ENCODE measurements at regions not wholly inside any gene's neighbourhood (a gene's known extent, or its start where the extent isn't known, plus 50 kb on each side); places are given as distances from the start of the nearest gene placed in this dataset.
A peak's percentile ranks its signal among the peaks of the same experiment; 100 is the strongest.

DNA sequence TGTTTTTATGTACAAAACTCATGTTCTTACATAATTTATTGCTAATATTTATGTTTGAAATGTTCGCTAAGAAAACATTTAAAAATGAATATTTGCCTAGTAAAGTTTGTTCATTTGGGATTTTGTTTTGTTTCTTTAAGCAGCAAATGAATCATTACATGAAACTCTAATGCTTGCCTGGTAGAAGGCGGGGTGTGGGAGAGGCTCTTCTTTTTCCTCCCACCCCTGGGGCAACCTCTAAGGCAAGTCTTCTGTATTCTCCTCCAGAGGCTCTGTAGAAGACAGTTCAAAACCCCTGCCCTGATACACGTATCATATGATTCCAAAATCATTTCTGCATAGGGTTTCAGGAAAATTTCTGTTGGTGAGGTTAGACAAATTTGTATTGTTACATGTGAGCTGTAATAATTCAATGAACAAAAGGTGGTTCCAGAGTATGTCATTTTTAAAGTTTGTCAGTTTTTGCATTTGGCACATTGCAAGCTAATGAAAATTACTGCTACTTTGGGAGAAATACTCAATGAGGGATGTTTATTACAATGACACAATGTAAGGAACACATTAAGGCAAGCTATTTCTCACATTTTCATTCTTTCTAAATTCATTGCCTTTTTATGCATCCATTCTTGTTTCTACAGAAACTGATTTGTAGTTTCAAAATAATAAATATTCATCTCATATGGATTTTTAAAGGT, 302.3 kb upstream of the UBE2E3 start:
- ATAC-seq (no peak), DNase-seq (no peak)
- intact Hi-C loops (cut with DNase I, micrococcal nuclease), result no loop called here

DNA sequence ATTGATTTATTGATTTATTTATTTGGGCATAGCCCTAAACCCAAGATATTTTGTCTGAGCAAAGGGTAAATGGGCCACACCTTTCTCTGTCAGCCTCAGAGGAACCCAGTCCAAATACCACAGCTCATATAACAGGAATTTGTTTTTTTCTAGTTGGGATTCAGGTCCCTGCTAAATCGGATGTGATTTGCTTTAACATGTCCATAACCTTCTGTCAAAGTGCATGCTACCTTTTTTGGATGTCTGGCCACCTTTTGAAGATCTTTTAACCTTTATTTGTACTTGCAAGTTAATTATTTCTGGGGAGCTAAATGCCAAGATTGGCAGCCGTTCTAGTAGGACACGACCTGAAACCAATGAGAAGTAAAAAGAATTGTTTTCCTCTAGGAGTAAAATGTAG, 303.2 kb upstream of the UBE2E3 start:
- ATAC-seq (no peak), DNase-seq (no peak)
- intact Hi-C loops (cut with DNase I, micrococcal nuclease), result no loop called here

DNA sequence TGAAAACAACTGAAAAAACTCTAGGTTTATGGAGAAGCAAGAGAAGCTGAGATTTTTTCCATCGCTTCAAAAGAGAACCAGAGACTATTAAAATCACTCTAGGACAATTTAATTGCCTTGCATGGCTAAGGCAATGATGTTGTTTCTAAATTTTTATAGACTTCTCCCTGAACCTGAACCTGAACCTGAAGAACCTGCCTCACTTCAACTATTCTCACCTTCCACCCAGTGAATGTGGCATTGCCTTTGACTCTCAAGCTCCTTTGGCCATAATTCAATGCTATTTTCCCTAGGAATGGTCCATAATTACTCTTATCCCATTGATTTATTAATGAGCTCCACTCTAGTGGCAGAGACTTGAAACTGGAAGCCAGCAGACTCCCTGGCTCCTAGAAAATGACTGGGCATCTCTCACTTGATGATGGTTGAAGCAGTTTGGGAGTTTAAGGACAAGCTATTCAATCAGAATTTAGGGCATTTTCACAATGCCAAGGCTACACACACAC, 303.8 kb upstream of the UBE2E3 start:
- intact Hi-C loops (cut with DNase I, micrococcal nuclease), result no loop called here
- no peak for DNase-seq
- ATAC-seq, result no peak

DNA sequence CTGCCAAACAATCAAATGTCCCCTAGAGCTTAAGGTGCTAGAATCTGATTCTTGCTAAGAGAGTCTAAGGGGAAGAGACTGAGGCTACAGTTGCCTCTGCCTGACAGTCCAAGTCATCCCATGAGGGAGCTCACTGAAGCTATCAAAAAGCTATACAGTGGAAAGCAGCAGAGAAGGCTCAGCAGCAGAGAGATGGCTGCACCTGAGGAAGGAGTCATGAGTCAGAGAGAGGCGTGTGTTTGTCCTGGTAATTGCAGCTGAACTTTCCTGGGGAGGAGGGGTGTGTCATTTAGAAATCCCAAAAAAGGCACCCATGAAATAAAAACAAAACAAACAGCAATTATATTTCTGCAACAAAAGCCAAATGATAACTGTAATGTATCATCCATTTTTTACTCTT, 305.2 kb upstream of the UBE2E3 start:
- ATAC-seq, result peak; percentile 55
- intact Hi-C loops (cut with DNase I, micrococcal nuclease), result no loop called here

DNA sequence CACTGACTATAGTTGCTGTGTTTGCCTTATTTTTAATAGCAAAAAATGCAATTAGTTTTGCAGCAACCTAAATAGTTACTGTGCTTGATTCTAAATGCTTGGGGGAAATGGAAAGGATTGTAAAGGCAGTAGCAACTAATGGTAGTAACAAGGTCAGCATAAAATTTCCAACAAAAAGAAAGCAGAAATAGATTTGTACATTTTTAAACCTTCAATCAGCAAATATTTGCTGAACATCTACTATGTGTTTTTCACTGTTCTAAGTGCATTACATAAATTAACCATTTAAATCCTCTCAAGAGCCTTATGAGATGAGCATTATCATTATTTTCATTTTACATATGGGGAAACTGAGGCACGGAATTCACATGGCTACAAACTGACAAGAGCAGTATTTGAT, 308.0 kb upstream of the UBE2E3 start:
- no peak for ATAC-seq
- no peak for DNase-seq
- intact Hi-C loops (cut with DNase I, micrococcal nuclease), result no loop called here

More for the DNA sequence above, 305.2 kb upstream of the UBE2E3 start:
- no peak for DNase-seq

DNA sequence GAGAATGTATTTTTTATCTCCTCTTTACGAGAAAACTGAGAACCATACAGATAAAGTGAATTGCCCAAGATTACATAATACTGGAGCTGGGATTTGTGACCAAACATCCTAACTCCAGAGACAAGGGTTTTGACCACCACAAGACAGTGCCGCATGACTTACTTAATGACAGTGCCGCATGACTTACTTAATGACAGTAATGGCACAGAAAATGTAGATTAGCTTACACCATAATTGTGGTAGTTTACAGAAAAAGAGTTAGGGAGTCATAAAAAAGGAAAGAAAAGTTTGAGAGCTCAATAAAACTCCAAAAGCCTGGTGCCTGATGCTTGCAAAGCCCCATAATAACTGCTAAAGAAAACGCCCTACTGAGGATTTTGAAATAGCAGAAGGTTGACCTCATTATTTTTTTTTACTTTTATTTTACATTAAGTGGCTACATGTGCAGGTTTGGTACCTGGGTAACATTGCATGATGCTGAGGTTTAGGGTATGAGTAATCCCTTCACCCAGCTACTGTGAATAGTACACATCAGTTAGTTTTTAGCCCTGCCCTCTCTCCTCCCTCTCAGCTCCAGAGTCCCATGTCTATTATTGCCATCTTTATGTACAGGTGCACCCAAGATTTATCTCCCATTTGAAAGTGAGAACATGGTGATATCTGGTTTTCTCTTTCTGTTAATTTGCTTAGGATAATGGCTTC, 310.0 kb upstream of the UBE2E3 start:
- no peak for ATAC-seq
- no peak for DNase-seq
- intact Hi-C loops (cut with DNase I, micrococcal nuclease), result no loop called here

DNA sequence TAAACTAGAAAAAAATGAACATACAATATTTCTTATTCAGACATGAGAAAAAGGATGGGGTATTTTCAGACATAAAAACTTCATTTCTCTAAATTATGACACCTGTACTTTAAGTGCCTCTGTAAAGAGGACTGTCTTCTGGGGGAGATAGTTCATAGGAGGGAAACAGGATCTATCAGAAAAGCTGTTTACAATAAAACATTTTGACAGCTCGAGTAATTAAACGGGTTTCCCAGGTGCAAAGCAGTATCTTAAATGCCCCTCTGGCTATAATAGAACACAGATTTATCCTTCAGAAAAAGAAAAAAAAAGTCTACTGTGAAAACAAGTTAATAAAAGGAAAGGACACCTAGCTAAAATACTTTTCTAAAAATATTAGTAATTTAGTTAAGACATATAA, 311.4 kb upstream of the UBE2E3 start:
- DNase-seq (no peak), ATAC-seq (no peak)
- intact Hi-C loops (cut with DNase I, micrococcal nuclease), result no loop called here

DNA sequence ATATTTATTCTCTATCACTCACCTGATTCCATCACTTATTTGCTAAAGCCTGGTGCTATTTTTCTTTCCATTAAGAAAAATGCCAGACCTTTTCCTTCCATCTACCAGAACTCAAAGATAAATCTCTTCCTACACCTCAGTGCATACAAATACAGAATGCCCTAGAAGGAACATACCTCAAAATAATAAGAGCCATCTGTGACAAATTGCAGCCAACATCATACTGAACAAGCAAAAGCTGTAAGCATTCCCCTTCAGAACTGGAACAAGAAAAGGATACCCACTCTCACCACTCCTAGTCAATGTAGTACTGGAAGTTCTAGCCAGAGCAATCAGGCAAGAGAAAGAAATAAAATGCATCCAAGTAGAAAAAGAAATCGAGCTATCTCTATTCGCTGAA, 315.9 kb upstream of the UBE2E3 start:
- ATAC-seq (no peak), DNase-seq (no peak)
- intact Hi-C loops (cut with DNase I, micrococcal nuclease), result no loop called here

DNA sequence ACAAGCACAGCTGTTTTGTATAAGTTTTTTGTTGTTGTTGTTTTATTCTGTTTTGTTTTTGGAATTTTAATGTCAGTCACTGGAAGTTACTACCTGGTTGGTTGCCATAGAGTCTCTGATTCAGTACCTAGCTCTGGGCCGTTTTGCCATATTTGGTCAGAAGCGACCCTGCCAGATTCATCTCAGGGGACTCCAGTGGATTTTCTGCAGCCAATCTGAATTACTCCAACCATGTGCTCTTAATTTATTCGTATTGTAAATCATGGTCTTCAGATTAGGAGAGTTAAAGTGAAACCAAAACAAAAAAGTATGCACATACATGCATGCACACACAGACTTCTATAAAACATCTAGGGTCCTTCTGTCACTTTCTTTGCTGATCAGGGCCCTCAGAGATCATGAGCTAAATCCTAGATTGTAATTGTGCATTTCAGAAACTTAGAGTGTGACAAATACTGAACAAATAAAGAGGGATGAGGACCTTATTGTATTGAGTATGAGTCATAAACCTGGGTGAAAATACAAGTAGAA, 317.4 kb upstream of the UBE2E3 start:
- no peak for DNase-seq
- intact Hi-C loops (cut with DNase I, micrococcal nuclease), result no loop called here
- no peak for ATAC-seq

DNA sequence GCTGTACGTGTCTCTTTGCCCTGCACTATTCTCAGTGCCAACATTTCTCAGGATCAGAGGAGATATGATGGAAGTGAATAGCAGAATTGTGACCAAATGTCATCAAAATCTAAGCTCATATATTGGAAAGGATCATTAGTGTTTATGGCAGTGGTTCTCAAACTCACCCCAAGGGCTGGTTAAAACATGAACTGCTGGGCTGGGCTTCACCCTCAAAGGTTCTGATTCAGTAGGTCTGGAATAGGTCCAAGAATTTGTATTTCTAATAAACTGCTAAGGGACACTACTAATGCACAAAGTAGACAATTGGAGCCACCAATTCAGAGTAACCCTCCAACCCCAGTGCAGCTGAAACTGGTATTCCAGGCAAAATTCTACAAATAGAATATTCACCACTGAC, 317.9 kb upstream of the UBE2E3 start:
- ATAC-seq (no peak), DNase-seq (no peak)
- intact Hi-C loops (cut with DNase I, micrococcal nuclease), result no loop called here

DNA sequence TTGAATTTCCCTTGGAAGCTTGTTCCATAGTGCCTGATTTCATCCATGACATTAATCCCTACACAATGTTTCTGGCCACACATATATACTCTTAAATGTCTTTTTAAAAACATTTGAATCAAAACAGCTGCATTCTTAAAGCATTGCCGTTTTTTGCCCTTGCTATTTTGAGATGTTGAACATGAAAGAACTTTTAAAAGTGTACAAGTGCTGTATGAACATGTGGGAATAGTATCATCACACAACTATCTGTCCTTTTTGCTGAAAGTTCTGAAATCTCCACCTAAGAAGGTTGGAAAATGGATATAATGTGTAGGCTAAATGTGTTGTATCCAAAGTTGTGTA, 318.7 kb upstream of the UBE2E3 start:
- DNase-seq (no peak), ATAC-seq (no peak)
- intact Hi-C loops (cut with DNase I, micrococcal nuclease), result no loop called here

DNA sequence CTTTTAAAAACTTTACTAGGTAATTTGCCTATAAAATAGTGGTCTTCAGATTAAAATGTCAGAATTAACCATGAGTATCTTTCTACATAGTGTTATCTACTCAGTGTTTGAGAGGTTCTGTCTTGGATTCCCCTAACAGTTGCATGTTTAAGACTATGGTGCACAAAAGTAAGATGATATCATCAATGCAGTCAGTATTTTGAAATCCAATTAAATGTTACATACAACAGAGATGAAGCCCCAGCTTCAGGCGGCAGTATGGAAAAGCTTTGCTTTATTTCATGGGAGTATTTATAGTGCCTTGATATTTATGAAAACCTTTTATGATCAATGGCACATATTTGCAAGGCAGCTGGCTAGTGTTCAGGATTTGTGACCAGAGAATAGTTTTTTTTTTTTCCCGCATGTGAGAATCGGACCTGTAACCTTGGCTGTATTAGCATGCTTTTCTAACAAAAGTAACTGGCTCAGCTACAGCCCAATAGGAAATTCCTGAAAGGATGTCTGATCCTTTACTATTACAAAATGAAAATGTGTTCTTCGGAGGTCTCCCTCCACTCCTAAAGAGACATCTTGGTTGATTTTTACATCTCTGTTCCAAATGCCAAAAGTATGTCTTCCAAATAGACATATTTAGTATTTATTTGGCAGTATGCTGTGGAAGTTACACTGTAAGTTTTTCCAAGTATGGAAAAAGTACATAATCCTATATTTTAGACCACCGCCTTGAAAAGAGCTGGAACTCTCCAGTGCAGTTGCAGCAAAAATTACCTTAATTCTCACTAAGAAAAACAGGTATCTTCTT, 319.3 kb upstream of the UBE2E3 start:
- intact Hi-C loops (cut with DNase I, micrococcal nuclease), result no loop called here
- ATAC-seq (no peak), DNase-seq (no peak)

DNA sequence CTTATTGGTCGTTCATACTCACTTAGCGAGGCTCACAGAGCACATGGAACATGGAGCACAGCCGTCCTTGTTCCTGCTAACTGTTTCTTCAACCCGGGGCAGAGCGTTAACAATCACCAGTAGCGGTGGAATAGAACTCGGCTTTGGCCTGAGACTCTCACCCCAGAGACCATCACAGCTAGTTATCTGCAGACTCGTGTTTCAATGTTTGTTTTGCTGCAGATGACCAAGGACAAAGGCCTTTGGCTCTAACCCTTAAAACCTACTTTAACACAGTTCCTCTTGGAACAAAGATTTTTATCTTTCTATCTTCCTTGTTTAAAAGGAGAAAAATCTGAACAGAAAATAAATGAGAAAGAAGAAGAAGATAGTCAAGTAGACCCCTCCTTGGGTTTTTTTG, 320.2 kb upstream of the UBE2E3 start:
- DNase-seq (no peak), ATAC-seq (no peak)
- intact Hi-C loops (cut with DNase I, micrococcal nuclease), result no loop called here

DNA sequence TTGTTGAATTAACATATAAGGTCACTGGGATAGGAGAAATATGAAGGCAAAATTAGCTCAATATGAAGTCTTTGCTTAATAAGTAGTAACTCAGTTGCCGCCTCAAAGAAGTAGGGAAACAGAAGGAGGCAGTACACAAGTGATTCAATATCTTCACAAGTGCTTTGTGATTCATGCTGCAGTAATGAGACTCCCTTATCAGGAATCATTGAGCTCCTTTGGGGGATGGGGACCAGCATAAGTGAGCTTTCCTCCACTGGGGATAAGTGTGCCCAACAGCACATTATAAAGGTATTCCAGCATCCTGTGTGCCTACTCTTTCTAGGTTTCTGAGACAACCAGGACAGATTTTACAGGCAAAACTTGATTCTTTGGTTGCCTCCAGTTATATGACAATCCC, 323.4 kb upstream of the UBE2E3 start:
- intact Hi-C loops (cut with DNase I, micrococcal nuclease), result no loop called here
- DNase-seq (no peak), ATAC-seq (no peak)

DNA sequence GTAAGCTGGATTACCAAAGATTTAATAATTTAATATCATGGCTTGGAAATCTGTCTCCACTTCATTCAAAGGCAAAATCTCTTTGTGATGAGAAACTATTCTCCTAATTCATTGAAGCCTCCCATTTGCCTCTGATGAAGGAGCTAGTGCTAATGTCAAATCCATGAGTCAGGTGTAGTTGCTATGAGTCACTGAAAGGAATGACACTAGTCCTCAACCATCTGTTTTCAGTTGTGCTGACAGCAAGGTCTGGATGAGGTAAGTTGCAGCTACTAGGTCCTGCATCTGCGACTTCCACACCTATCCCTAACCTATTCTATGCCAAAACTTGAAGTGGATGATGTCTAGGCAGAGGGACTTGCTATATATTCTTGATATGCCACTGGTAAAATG, 324.0 kb upstream of the UBE2E3 start:
- DNase-seq (no peak), ATAC-seq (no peak)
- intact Hi-C loops (cut with DNase I, micrococcal nuclease), result no loop called here

DNA sequence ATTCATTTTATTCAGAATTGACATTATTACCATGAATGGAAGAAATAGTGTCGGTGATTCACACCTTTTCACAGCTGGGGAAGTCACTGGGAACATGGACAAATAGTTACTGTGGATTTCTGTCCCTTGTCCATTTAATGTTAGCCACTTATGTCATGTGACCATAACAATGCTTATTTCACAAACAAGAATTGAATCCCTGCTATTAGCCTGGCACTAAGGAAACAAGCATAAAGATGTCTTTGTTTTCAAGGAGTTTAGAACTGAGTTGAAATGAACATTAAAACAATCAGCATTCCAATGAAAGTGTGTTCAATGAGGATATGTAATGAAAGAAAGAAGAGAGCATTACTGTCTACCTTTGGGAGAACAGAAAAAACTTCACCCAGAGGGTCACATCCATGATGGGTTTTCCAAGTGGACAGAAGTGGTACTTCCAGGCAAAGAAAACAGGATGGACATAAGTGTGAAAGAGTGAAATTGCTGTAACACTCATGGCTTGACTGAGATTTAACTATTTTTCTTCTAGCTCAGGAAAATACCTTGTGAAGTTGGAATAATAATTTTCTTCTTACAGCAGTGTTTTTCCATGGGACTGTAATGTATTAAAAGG, 324.5 kb upstream of the UBE2E3 start:
- no peak for ATAC-seq
- intact Hi-C loops (cut with DNase I, micrococcal nuclease), result no loop called here

DNA sequence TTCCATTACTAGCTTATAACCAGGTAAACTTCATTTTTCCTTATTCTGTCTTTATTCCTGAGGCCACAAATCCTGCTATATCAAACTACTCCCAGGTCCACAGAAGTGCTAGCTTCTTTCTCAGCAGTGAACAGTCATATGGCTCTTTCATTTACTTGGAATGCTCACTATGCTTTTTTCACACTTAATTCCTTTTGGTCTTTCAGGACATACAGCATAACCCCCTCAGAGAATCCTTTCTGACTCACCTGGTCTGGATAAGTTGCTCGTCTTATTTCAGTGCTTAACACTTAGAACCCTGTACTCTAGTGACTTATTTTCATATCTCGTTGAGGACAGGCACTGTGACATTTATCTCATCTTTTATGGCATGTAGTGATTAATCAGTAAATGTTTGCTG, 325.0 kb upstream of the UBE2E3 start:
- DNase-seq, result no peak
- ATAC-seq, result no peak
- intact Hi-C loops (cut with DNase I, micrococcal nuclease), result no loop called here

More for the DNA sequence above, 324.5 kb upstream of the UBE2E3 start:
- no peak for DNase-seq

DNA sequence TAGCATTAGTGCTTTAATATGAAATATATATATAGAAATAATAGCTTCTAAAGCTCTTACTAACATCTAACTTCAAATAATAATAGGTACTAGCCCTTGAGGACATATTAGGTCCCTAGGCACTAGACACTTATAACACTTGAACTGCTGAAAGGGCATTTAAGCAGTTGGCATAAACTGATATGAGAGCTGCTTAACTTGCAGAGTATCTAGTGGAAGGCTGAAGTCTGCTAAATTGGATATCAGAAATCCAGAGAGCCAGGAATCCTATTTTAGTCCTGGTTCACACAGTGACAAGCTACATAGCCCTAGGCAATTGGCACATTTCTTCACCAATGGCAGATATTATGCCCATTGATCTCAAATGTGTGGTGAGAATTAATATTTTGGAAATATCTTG, 326.9 kb upstream of the UBE2E3 start:
- intact Hi-C loops (cut with DNase I, micrococcal nuclease), result no loop called here
- DNase-seq, result no peak
- no peak for ATAC-seq

DNA sequence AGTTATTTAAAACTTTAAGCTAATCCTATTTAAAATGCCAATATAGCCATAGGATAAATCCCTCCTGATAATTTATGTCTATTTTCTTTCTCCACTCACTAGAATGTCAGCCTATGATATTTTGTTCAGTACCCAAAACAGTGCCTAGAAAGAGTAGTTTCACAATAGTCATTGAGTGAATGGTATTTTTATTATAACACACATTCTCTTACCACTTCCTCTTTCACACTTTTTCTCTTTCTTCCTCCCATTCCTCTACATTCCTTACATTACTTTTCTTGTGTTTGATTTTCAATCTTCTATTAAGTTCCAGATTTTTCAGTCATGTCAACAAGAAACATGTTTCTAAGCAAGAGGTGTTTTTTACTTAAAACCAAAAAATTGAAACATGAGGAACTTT, 327.6 kb upstream of the UBE2E3 start:
- ATAC-seq, result no peak
- intact Hi-C loops (cut with DNase I, micrococcal nuclease), result no loop called here
- no peak for DNase-seq
